GM21576 (cell line): ENCODE measurements at regions not wholly inside any gene's neighbourhood (a gene's known extent, or its start where the extent isn't known, plus 50 kb on each side); places are given as distances from the start of the nearest gene placed in this dataset.
"Not testable (repeated sequence)": the region's sequence is repeated elsewhere in the genome, so short reads cannot be mapped to it uniquely, and the experiment has no call there.

ENCODE experiments used
- ATAC-seq: cut with Tn5 transposase; IDR thresholded peaks from one replicate; pipeline ENCODE4 v1.9.1; 2021; ENCODE audit warnings: mild to moderate bottlenecking, moderate library complexity; ENCODE audit not compliant: unreplicated experiment

GRCh38 chr12:131634037-131634436, 76.9 kb upstream of the SFSWAP start:
- no peak for ATAC-seq

GRCh38 chr12:131635012-131635411, 75.9 kb upstream of the SFSWAP start:
- not testable (repeated sequence) for ATAC-seq

GRCh38 chr12:131635491-131636122, 75.3 kb upstream of the SFSWAP start:
- ATAC-seq: no peak

- no peak for ATAC-seq
Measured at GRCh38 chr12:131636266-131636665, 74.6 kb upstream of the SFSWAP start.

- ATAC-seq: no peak
Measured at GRCh38 chr12:131636940-131637750, 73.7 kb upstream of the SFSWAP start.

- no peak for ATAC-seq
Measured at GRCh38 chr12:131637986-131638385, 72.9 kb upstream of the SFSWAP start.

- no peak for ATAC-seq
Measured at GRCh38 chr12:131639270-131639940, 71.5 kb upstream of the SFSWAP start.

GRCh38 chr12:131640525-131640924, 70.4 kb upstream of the SFSWAP start:
- ATAC-seq: no peak

GRCh38 chr12:131641315-131641714, 69.6 kb upstream of the SFSWAP start:
- no peak for ATAC-seq

GRCh38 chr12:131642101-131642540, 68.8 kb upstream of the SFSWAP start:
- no peak for ATAC-seq

GRCh38 chr12:131642771-131643170, 68.1 kb upstream of the SFSWAP start:
- ATAC-seq: no peak

- no peak for ATAC-seq
Measured at GRCh38 chr12:131643631-131644452, 67.0 kb upstream of the SFSWAP start.

- no peak for ATAC-seq
Measured at GRCh38 chr12:131644481-131644880, 66.4 kb upstream of the SFSWAP start.

- not testable (repeated sequence) for ATAC-seq
Measured at GRCh38 chr12:131644917-131645316, 66.0 kb upstream of the SFSWAP start.

- not testable (repeated sequence) for ATAC-seq
Measured at GRCh38 chr12:131645557-131645956, 65.3 kb upstream of the SFSWAP start.

GRCh38 chr12:131646444-131646843, 64.4 kb upstream of the SFSWAP start:
- not testable (repeated sequence) for ATAC-seq

- no peak for ATAC-seq
Measured at GRCh38 chr12:131647667-131648066, 63.2 kb upstream of the SFSWAP start.

- ATAC-seq: not testable (repeated sequence)
Measured at GRCh38 chr12:131655469-131656174, 55.3 kb upstream of the SFSWAP start.

GRCh38 chr12:131656796-131657195, 54.1 kb upstream of the SFSWAP start:
- ATAC-seq: not testable (repeated sequence)

- not testable (repeated sequence) for ATAC-seq
Measured at GRCh38 chr12:131658605-131659004, 52.3 kb upstream of the SFSWAP start.
